ENCODE measurements at regions not wholly inside any gene's neighbourhood (a gene's known extent, or its start where the extent isn't known, plus 50 kb on each side); places are given as distances from the start of the nearest gene placed in this dataset.

- Histone ChIP-seq H4K20me1 (ENCODE audit: insufficient read depth) (no peaks in the 10 kb centered on the region), H3K9ac (no peak overlapping the region), H3K4me1 (ENCODE audit: low read depth, poor library complexity, severe bottlenecking) (no peaks in the 10 kb centered on the region), H3K36me3 (ENCODE audit: insufficient read depth) (no peaks in the 10 kb centered on the region), H3K27ac (no peak overlapping the region), H3K4me3 (IDR thresholded peaks at IDR 0.05; ENCODE audit: insufficient read depth, low read depth, low read length) (no peak overlapping the region), H3K4me2 (no peak overlapping the region), H3K27me3 (ENCODE audit: insufficient read depth, low read depth) (no peaks in the 10 kb centered on the region), H2AFZ (ENCODE audit: low read depth) (no peak overlapping the region), H3K79me2 (ENCODE audit: insufficient read depth, low read depth) (no peaks in the 10 kb centered on the region)
- no peak for TF ChIP-seq CTCF (conservative IDR thresholded peaks at IDR 0.05; ENCODE audit: low read depth, low read length)
Measured at GRCh38 chr12:59895166-59895775, 299.4 kb downstream of the SLC16A7 start.

- Histone ChIP-seq H3K4me3 (IDR thresholded peaks at IDR 0.05; ENCODE audit: insufficient read depth, low read depth, low read length) (no peak overlapping the region), H3K4me1 (ENCODE audit: low read depth, poor library complexity, severe bottlenecking) (no peaks in the 10 kb centered on the region), H3K36me3 (ENCODE audit: insufficient read depth) (no peaks in the 10 kb centered on the region), H3K79me2 (ENCODE audit: insufficient read depth, low read depth) (no peaks in the 10 kb centered on the region), H3K27ac (no peak overlapping the region), H2AFZ (ENCODE audit: low read depth) (no peak overlapping the region), H4K20me1 (ENCODE audit: insufficient read depth) (no peaks in the 10 kb centered on the region), H3K4me2 (no peak overlapping the region), H3K9ac (no peak overlapping the region), H3K27me3 (ENCODE audit: insufficient read depth, low read depth) (no peaks in the 10 kb centered on the region)
- no peak for TF ChIP-seq CTCF (conservative IDR thresholded peaks at IDR 0.05; ENCODE audit: low read depth, low read length)
Measured at GRCh38 chr12:59904874-59905521, 309.2 kb downstream of the SLC16A7 start.

GRCh38 chr12:59911516-59911915 lies 315.7 kb downstream of the SLC16A7 start:
- TF ChIP-seq CTCF (conservative IDR thresholded peaks at IDR 0.05; ENCODE audit: low read depth, low read length), result no peak
- H3K4me2 ChIP-seq, result no peak overlapping the region

GRCh38 chr12:59916988-59917387 lies 321.2 kb downstream of the SLC16A7 start:
- H2AFZ ChIP-seq (ENCODE audit: low read depth), result no peak overlapping the region

More at GRCh38 chr12:59911516-59911915, 315.7 kb downstream of the SLC16A7 start:
- Histone ChIP-seq H3K79me2 (ENCODE audit: insufficient read depth, low read depth) (no peaks in the 10 kb centered on the region), H3K36me3 (ENCODE audit: insufficient read depth) (no peaks in the 10 kb centered on the region), H2AFZ (ENCODE audit: low read depth) (no peak overlapping the region), H3K9ac (no peak overlapping the region), H3K27ac (no peak overlapping the region), H3K4me3 (IDR thresholded peaks at IDR 0.05; ENCODE audit: insufficient read depth, low read depth, low read length) (no peak overlapping the region), H3K4me1 (ENCODE audit: low read depth, poor library complexity, severe bottlenecking) (no peaks in the 10 kb centered on the region), H4K20me1 (ENCODE audit: insufficient read depth) (no peaks in the 10 kb centered on the region), H3K27me3 (ENCODE audit: insufficient read depth, low read depth) (no peaks in the 10 kb centered on the region)

More at GRCh38 chr12:59916988-59917387, 321.2 kb downstream of the SLC16A7 start:
- Histone ChIP-seq H3K27me3 (ENCODE audit: insufficient read depth, low read depth) (no peaks in the 10 kb centered on the region), H3K4me2 (no peak overlapping the region), H3K36me3 (ENCODE audit: insufficient read depth) (no peaks in the 10 kb centered on the region), H3K27ac (no peak overlapping the region), H3K4me1 (ENCODE audit: low read depth, poor library complexity, severe bottlenecking) (no peaks in the 10 kb centered on the region), H4K20me1 (ENCODE audit: insufficient read depth) (no peaks in the 10 kb centered on the region), H3K4me3 (IDR thresholded peaks at IDR 0.05; ENCODE audit: insufficient read depth, low read depth, low read length) (no peak overlapping the region), H3K9ac (no peak overlapping the region), H3K79me2 (ENCODE audit: insufficient read depth, low read depth) (no peaks in the 10 kb centered on the region)
- no peak for TF ChIP-seq CTCF (conservative IDR thresholded peaks at IDR 0.05; ENCODE audit: low read depth, low read length)
